HG03280 (cell line): ENCODE measurements at regions not wholly inside any gene's neighbourhood (a gene's known extent, or its start where the extent isn't known, plus 50 kb on each side); places are given as distances from the start of the nearest gene placed in this dataset.

Experiments
- ATAC-seq: cut with Tn5 transposase; IDR thresholded peaks from one replicate; pipeline ENCODE4 v1.9.1; 2021; ENCODE audit warnings: mild to moderate bottlenecking, moderate library complexity; ENCODE audit not compliant: unreplicated experiment

GRCh38 chr9:1946526-1947283 is 68.4 kb upstream of the SMARCA2 start:
- no peak for ATAC-seq

GRCh38 chr9:1947438-1947837 is 67.7 kb upstream of the SMARCA2 start:
- no peak for ATAC-seq

DNA sequence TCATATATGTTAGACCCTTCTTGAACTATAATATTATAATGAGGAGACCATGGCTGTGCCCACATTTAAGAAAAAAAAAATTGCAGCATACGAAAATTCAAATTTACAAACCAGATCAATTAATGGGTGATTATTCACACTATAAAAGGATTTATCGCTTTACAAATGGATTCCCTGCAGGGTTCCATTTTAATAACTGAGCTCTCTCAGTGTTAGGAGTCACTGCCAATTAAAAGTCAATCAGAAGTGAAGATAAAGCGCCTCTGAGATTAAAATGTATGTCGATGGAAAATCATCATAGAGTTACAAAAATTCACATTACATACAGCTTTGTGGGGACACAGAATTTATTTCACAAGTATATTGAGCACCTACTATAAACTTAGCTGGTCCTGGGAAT is 66.6 kb upstream of the SMARCA2 start:
- no peak for ATAC-seq

GRCh38 chr9:1951446-1951845 is 63.7 kb upstream of the SMARCA2 start:
- ATAC-seq, result no peak

DNA sequence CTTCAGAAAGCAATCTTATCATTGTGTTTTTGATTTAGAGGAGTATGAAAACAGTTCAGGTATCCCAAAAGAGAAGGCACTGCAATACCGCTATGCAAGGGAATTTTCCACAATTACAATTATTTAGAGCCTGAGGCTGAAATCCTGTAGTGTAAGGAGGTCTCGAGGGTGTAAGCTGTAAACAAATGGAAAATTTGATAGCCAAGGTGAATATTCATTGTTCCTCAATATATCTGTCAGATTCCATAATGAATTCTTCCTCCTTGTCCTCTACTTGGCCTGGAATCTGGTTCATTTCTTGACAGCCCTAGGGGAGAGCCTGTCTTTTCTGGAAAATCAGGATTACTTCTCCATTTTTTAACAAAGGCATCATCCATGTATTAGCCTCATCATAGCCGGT is 63.1 kb upstream of the SMARCA2 start:
- ATAC-seq, result no peak

DNA sequence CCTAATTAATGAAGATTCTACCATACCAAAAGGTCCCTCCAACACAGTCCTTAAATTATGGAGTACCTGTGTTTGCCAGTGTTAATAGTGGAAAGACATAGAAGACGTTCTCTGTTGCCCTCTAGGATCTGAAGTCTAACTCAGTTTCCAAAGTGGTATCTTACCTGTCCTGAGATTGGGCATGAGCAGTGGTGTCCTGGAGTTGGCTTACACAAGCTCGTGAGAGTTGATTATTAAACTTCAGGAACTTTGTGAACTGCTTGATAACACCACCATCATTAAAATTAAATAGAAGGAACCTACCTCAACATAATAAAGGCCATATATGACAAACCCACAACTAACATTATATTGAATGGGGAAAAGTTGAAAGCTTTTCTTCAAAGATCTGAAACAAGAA is 60.9 kb upstream of the SMARCA2 start:
- ATAC-seq, result no peak

- ATAC-seq, result no peak
Measured at GRCh38 chr9:1956958-1957357, 58.2 kb upstream of the SMARCA2 start.

DNA sequence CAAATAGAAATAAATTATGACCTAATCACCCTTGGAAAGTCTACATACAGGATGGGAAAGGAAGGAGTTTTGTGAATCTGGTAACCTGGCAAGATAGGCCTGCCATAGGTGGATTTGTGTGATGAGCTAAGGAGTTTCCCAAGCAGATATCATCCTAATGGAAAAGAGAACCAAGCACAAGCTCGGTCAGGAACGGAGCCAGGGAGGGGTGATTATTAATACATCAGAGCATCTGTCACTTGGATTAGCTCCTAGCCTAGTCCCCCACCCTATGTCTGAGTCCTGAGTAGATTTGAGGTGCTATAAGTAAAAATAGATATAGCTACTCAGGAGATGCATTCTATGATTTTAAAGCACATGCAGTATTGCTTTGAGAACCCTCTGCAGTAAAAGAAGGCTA is 57.3 kb upstream of the SMARCA2 start:
- ATAC-seq, result no peak

DNA sequence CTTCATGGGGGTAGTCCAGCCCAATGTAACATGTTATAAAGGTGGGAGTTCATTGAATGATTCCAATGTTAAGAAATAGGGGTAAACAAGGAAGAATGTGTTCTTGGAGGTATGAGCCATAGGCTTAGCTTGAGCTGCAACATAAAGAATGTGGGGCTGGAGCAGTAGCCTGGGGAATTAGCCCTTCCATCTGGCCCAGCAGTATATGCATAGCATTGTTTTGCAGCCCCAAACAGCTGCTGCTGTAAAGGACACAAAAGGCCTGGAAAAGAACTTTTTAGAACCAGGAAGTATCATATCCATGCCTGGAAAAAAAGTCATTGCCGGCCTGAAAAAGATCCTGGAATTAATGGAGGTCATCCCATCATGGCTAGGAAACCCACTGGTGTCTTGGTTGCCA is 55.8 kb upstream of the SMARCA2 start:
- no peak for ATAC-seq

DNA sequence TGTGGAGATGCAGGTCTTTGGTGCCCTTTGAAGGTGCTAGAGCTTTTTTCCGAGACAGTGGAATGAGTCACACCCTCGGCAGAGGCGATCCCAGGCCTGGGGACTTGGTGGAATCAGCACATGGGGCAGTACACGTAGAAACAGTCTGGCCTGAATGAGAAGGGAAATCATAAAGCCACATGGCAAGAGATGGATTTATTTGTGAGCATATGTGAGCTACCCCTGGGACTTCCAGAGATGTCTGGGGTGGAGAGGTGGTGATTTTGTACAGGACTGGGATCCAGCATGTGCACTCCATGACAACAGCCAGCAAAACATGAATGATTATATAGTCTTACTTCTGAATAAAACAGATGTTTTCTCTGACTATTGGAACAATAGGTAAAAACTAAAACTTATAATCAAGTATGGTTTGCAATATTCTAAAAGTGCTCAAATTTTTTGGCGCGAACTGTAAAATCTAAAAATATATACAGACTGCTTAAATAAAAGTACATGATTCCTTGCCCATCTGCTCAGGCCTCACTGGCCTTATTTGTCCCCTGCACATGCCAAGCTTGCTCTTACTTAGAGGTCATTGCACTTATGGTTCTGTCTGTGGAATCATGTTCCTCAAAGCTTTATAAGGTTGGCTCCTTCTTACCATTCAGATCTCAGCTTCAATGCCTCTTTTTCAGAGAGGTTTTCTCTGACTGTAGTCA is 54.7 kb upstream of the SMARCA2 start:
- ATAC-seq, result no peak

GRCh38 chr9:1962122-1962521 is 53.0 kb upstream of the SMARCA2 start:
- no peak for ATAC-seq

DNA sequence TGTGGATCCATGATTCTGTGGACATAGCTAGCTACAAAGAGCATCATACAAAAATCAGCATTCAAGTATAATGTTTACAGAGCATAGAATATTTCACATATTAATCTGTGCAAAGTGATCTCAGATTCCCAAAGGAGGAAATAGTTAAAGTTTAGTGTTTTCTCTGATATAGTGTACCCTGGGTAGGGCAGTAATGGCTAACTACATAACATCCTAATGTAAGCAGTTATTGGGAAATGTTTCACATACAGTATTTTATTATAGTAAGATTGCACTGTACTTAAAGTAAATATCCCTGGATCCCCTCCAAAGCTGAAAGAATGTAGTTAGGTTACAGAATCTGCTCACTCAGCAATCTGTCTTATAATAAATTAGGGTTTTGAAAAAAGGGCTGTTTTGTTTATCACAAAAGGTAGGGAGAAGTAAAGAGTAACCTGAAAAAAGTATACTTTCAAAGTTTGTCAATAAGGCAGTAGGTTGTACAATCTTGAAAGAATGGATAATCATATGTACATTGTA is 52.5 kb upstream of the SMARCA2 start:
- no peak for ATAC-seq

- no peak for ATAC-seq
Measured at GRCh38 chr9:1964093-1964492, 51.1 kb upstream of the SMARCA2 start.
